CD4-positive, alpha-beta T cell treated with Interleukin-21 for 1 hour (primary cell): ENCODE measurements at regions not wholly inside any gene's neighbourhood (a gene's known extent, or its start where the extent isn't known, plus 50 kb on each side); places are given as distances from the start of the nearest gene placed in this dataset.
"Not testable (repeated sequence)": the region's sequence is repeated elsewhere in the genome, so short reads cannot be mapped to it uniquely, and the experiment has no call there.

Source experiments
- DNase-seq: peaks from one replicate; pipeline ENCODE4 v3.0.0-alpha.2; 2020

DNA sequence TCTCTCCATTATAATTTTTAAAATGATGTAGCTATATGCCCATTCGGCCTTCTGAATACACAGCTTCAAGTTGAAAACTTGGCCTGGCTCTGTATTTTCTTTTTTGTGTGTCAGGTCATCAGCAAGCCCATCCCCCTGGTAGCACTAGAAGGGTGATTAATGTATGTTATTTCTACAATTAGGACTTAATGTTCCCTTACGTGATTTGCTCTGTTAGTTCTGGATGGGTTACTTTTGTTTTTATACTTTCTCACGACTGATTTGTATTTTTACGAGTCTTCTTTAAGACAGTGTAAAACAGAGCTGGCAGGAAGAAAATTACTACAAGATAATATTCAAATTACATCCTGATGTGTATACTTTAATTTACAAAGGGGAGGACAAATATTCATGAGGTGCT is 88.4 kb upstream of the RGPD4 start:
- DNase-seq, result no peak

DNA sequence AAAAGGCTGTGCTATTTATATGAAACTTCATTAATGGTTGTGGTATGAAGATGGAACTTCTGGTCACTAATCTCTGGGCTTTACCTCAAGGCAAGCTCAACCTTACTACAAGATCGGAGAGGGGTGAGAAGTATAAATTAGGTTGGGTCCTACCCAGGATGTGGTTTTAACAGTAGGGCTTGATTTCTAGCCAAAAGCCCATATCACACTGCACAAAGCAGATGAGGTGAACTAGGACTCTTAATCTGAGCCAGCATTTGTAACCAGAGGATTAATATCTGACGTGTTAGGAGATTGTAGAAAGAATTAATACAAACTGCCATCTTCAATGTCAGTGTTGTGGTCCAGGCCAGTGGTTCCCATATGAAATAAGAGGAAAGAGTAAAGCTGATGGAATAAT is 86.4 kb upstream of the RGPD4 start:
- DNase-seq, result peak; percentile 1

GRCh38 chr2:107742460-107743027 is 84.1 kb upstream of the RGPD4 start:
- no peak for DNase-seq

DNA sequence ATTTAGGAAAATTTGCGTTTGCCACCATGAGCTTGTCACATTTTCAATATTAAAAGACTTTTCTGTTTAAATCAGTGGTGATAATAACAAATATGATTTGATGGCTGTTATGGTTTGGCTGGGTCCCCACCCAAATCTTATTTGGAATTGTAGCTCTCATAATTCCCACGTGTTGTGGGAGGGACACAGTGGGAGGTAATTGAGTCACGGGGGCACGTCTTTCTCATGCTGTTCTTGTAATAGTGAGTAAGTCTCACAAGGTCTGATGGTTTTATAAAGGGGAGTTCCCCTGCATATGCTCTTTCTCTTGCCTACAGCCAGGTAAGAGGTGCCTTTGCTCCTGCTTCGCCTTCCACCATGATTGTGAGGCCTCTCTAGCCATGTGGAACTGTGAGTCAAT is 83.4 kb upstream of the RGPD4 start:
- DNase-seq, result no peak

GRCh38 chr2:107745100-107745499 is 81.6 kb upstream of the RGPD4 start:
- DNase-seq, result no peak

DNA sequence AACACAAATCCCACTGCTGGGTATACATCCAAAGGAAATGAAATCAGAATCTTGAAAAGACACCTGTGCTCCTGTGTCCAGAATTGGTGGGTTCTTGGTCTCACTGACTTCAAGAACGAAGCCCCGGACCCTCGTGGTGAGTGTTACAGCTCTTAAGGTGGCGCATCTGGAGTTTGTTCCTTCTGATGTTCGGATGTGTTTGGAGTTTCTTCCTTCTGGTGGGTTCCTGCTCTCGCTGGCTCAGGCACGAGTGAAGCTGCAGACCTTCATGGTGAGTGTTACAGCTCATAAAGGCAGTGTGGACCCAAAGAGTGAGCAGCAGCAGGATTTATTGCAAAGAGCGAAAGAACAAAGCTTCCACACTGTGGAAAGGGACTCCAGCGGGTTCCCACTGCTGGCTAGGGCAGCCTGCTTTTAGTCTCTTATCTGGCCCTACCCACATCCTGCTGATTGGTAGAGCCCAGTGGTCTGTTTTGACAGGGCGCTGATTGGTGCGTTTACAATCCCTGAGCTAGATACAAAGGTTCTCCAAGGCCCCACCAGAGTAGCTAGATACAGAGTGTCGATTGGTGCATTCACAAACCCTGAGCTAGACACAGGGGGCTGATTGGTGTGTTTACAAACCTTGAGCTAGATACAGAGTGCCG is 80.0 kb upstream of the RGPD4 start:
- DNase-seq, result not testable (repeated sequence)

DNA sequence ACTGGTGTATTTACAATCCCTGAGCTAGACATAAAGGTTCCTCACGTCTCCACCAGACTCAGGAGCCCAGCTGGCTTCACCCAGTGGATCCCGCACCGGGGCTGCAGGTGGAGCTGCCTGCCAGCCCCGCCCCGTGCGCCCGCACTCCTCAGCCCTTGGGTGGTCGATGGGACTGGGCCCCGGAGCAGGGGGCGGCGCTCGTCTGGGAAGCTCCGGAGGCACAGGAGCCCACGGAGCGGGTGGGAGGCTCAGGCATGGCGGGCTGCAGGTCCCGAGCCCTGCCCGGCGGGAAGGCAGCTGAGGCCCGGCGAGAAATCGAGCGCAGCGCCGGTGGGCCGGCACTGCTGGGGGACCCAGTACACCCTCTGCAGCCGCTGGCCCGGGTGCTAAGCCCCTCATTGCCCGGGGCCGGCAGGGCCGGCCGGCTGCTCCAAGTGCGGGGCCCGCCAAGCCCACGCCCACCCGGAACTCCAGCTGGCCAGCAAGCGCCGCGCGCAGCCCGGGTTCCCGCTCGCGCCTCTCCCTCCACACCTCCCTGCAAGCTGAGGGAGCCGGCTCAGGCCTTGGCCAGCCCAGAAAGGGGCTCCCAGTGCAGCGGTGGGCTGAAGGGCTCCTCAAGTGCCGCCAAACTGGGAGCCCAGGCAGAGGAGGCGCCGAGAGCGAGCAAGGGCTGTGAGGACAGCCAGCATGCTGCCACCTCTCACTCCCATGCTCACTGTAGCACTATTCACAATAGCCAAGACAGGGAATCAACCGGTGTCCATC is 79.3 kb upstream of the RGPD4 start:
- DNase-seq, result not testable (repeated sequence)

GRCh38 chr2:107747964-107748583 is 78.6 kb upstream of the RGPD4 start:
- no peak for DNase-seq

GRCh38 chr2:107751936-107752335 is 74.8 kb upstream of the RGPD4 start:
- DNase-seq, result no peak

DNA sequence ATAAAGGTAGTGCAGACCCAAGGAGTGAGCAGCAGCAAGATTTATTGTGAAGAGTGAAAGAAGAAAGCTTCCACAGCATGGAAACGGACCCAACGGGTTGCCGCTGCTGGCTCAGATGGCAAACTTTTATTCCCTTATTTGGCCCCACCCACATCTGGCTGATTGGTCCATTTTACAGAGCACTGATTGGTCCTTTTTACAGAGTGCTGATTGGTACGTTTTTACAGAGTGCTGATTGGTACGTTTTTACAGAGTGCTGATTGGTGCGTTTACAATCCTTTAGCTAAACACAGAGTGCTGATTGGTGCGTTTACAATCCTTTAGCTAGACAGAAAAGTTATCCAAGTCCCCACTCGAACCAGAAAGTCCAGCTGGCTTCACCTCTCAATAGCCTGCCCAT is 72.9 kb upstream of the RGPD4 start:
- DNase-seq, result not testable (repeated sequence)

- DNase-seq, result no peak
Measured at GRCh38 chr2:107757223-107757622, 69.5 kb upstream of the RGPD4 start.

DNA sequence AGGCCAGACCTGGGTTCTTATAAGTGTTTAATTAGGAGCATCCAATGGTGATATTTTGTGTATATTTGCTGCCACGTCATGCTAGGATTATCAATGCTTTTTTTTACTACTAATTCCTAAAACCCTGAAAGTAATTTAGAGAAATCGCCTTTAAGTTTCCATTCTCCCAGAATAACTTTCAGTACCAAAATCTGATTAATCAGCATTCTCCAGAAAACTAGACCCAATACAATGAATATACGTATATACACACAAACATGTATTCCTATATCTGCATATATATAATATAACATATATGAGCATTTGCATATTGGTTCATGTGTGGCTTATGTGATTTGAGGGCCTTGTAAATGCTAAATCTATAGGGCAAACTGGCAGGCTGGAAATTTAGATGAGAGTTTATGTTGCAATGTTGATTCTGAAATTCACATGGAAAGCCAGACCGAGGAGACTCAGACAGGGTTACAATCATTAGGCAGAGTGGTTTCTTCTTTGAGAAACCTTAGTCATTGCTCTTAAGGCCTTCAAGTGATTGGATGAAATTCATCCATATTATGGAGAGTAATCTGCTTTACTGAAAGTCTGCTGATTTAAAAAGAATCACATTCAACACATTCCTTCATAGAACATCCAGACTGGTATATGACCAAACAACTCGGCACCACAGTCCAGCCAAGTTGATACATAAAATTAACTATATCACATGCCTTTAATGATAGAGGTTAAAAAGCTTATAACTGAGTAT is 65.9 kb upstream of the RGPD4 start:
- no peak for DNase-seq

- no peak for DNase-seq
Measured at GRCh38 chr2:107772353-107772752, 54.3 kb upstream of the RGPD4 start.

- no peak for DNase-seq
Measured at GRCh38 chr2:107775211-107775610, 51.5 kb upstream of the RGPD4 start.

DNA sequence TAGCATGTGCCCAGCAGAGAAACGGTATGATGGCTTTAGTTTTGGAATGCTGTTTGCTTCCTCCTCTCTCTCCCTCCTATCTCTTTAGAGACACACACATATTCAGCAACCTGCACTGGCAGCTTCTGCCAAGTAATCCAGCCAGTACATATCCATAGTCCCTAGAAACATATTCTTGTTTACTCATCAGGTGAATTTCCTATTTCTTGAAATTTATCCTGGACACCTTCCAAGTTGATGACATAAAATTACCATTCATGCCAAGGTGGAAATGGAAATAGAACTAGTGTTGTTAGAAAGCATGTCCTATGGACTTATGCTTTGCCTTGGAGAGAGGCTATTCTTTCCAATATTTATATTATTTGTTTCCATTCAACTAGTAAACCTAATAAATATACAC is 50.9 kb upstream of the RGPD4 start:
- no peak for DNase-seq

- no peak for DNase-seq
Measured at GRCh38 chr2:107776362-107776761, 50.3 kb upstream of the RGPD4 start.
